ENCODE measurements at regions not wholly inside any gene's neighbourhood (a gene's known extent, or its start where the extent isn't known, plus 50 kb on each side); places are given as distances from the start of the nearest gene placed in this dataset.

DNA sequence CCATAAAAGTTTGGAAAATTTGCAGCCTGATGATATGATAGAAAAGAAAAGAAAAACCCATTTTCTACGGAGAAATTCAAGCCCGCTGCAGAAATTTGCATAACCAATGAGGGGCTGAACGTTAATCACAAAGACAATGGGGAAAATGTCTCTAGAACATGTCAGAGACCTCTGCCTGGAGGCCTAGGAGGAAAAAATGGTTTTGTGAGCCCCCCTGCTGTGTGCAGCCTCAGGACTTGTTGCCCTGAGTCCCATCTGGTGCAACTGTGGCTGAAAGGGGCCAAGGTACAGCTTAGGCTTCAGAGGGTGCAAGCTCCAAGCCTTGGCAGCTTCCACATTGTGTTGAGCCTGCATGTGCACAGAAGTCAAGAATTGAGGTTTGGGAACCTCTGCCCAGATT lies 1267.4 kb upstream of the GOT2 start:
- TF ChIP-seq, protein P1, sequence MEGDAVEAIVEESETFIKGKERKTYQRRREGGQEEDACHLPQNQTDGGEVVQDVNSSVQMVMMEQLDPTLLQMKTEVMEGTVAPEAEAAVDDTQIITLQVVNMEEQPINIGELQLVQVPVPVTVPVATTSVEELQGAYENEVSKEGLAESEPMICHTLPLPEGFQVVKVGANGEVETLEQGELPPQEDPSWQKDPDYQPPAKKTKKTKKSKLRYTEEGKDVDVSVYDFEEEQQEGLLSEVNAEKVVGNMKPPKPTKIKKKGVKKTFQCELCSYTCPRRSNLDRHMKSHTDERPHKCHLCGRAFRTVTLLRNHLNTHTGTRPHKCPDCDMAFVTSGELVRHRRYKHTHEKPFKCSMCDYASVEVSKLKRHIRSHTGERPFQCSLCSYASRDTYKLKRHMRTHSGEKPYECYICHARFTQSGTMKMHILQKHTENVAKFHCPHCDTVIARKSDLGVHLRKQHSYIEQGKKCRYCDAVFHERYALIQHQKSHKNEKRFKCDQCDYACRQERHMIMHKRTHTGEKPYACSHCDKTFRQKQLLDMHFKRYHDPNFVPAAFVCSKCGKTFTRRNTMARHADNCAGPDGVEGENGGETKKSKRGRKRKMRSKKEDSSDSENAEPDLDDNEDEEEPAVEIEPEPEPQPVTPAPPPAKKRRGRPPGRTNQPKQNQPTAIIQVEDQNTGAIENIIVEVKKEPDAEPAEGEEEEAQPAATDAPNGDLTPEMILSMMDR (IDR thresholded peaks at IDR 0.05): no peak
- no peak for TF ChIP-seq POLR2A (IDR thresholded peaks at IDR 0.05)

Data from lower leg skin (tissue), 3 donors.